RPMI8226 (cell line): ENCODE measurements at regions not wholly inside any gene's neighbourhood (a gene's known extent, or its start where the extent isn't known, plus 50 kb on each side); places are given as distances from the start of the nearest gene placed in this dataset.

Experiments
- DNase-seq: peaks from one replicate; pipeline ENCODE4 v3.0.0-alpha.2; 2015

- DNase-seq = no peak
Observed at GRCh38 chr7:91537260-91538152, 273.3 kb downstream of the FZD1 start.

- DNase-seq = no peak
Observed at GRCh38 chr7:91541641-91542040, 277.4 kb downstream of the FZD1 start.

- no peak for DNase-seq
Observed at GRCh38 chr7:91543646-91544045, 279.4 kb downstream of the FZD1 start.

GRCh38 chr7:91549878-91550277 lies 285.6 kb downstream of the FZD1 start:
- DNase-seq = no peak

GRCh38 chr7:91550931-91551330 lies 286.7 kb downstream of the FZD1 start:
- DNase-seq = no peak

GRCh38 chr7:91551377-91552175 lies 287.3 kb downstream of the FZD1 start:
- no peak for DNase-seq

GRCh38 chr7:91553410-91553895 lies 289.2 kb downstream of the FZD1 start:
- DNase-seq = no peak

GRCh38 chr7:91554883-91555282 lies 290.6 kb downstream of the FZD1 start:
- no peak for DNase-seq

- no peak for DNase-seq
Observed at GRCh38 chr7:91556239-91556638, 292.0 kb downstream of the FZD1 start.

GRCh38 chr7:91556956-91557650 lies 292.9 kb downstream of the FZD1 start:
- no peak for DNase-seq

- DNase-seq = no peak
Observed at GRCh38 chr7:91557789-91558404, 293.7 kb downstream of the FZD1 start.

- DNase-seq = no peak
Observed at GRCh38 chr7:91559947-91560346, 295.7 kb downstream of the FZD1 start.

- no peak for DNase-seq
Observed at GRCh38 chr7:91564101-91564500, 299.9 kb downstream of the FZD1 start.

GRCh38 chr7:91564541-91564940 lies 300.3 kb downstream of the FZD1 start:
- no peak for DNase-seq

GRCh38 chr7:91565499-91566401 lies 301.5 kb downstream of the FZD1 start:
- no peak for DNase-seq

- no peak for DNase-seq
Observed at GRCh38 chr7:91566402-91566732, 302.1 kb downstream of the FZD1 start.

GRCh38 chr7:91567081-91568012 lies 303.1 kb downstream of the FZD1 start:
- no peak for DNase-seq

GRCh38 chr7:91568138-91568537 lies 303.9 kb downstream of the FZD1 start:
- no peak for DNase-seq

- no peak for DNase-seq
Observed at GRCh38 chr7:91569728-91570457, 305.7 kb downstream of the FZD1 start.

GRCh38 chr7:91570560-91570959 lies 306.3 kb downstream of the FZD1 start:
- DNase-seq = no peak
